Suprapubic skin (tissue), 4 donors: ENCODE measurements at regions not wholly inside any gene's neighbourhood (a gene's known extent, or its start where the extent isn't known, plus 50 kb on each side); places are given as distances from the start of the nearest gene placed in this dataset.
A peak's percentile ranks its signal among the peaks of the same experiment; 100 is the strongest.

Source experiments
- DNase-seq, 2 donors: peaks; one replicate each; pipeline ENCODE4 v3.0.0-alpha.2; 2019; ENCODE audit warnings: low spot score in 2 of 2
- H3K27ac ChIP-seq: fragments of 200-600 bp; sonication (generic); one replicate; pipeline ENCODE4 v1.5.1; 2019
- H3K27me3 ChIP-seq: fragments of 200-600 bp; sonication (generic); one replicate; pipeline ENCODE4 v1.5.1; 2019
- H3K36me3 ChIP-seq: fragments of 200-600 bp; sonication (generic); one replicate; pipeline ENCODE4 v1.5.1; 2019
- H3K4me1 ChIP-seq: fragments of 200-600 bp; sonication (generic); one replicate; pipeline ENCODE4 v1.5.1; 2019
- H3K4me3 ChIP-seq: fragments of 200-600 bp; sonication (generic); one replicate; pipeline ENCODE4 v1.5.1; 2019; ENCODE audit warnings: mild to moderate bottlenecking
- H3K9me3 ChIP-seq: fragments of 200-600 bp; sonication (generic); one replicate; pipeline ENCODE4 v1.5.1; 2019
- CTCF ChIP-seq, 2 donors: fragments of 200-600 bp in 1 of 2; fragments of 450-650 bp in 1 of 2; sonication (generic) in 1 of 2; IDR thresholded peaks; one replicate each; pipeline ENCODE4 v1.5.1; 2016 to 2019; ENCODE audit warnings: antibody characterized with exemption in 2 of 2, mild to moderate bottlenecking in 1 of 2, moderate library complexity in 1 of 2
- EP300 ChIP-seq: sonication (generic); formaldehyde crosslinking; IDR thresholded peaks from one replicate; pipeline ENCODE4 v1.6.1; 2017; ENCODE audit warnings: antibody characterized with exemption
- POLR2A ChIP-seq, 2 donors: fragments of 450-650 bp; IDR thresholded peaks; one replicate each; pipeline ENCODE4 v1.6.1; 2017; ENCODE audit warnings: antibody characterized with exemption in 2 of 2, mild to moderate bottlenecking in 2 of 2, moderate library complexity in 2 of 2
- POLR2AphosphoS5 ChIP-seq, 3 donors: sonication (generic); formaldehyde crosslinking; IDR thresholded peaks; one replicate each; pipeline ENCODE4 v1.6.1; 2017; ENCODE audit warnings: antibody characterized with exemption in 3 of 3
- WGBS: methylation state at CpG from one replicate; pipeline ENCODE4 v1.1.5; 2018; 5-methylcytosine and 5-hydroxymethylcytosine counted together

- Histone ChIP-seq H3K4me1 (peaks cover 29% of the 10 kb centered on the region), H3K9me3 (no peaks in the 10 kb centered on the region), H3K36me3 (no peaks in the 10 kb centered on the region), H3K4me3 (no peak overlapping the region), H3K27ac (no peak overlapping the region), H3K27me3 (no peaks in the 10 kb centered on the region)
- TF ChIP-seq EP300 (no peak), POLR2AphosphoS5 (IDR thresholded peaks at IDR 0.05) (no peak), POLR2A (IDR thresholded peaks at IDR 0.05) (no peak), CTCF (IDR thresholded peaks at IDR 0.05) (no peak)
- DNase-seq = no peak
Measured at GRCh38 chr13:50690006-50690405, 153.5 kb downstream of the DLEU7 start.

DNA sequence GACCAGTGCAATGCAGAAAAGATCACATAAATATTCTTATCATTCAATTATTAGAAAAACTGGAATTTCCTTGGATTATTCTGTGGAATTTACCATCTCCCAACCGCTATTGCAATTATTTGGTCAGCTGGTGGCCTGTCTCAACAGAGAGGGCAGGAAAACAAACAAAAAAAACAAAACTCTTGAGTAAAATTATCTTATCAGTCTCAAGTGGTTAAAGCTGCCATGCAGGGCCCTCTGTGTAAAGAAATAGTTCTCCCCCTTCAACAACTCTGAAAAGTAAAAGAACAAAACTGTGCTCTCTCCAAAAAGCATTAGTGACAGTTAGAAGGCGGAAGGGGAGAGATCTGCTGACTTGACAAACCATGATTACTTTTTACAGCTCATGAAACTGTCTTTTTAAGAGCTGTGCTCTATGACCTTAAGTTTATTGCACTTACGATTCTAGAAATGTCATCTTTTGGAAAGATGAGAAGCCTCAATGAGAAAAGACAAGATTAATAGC, 152.3 kb downstream of the DLEU7 start:
- H3K27ac ChIP-seq = no peak overlapping the region
- H3K4me1 ChIP-seq = peaks cover 16% of the 10 kb centered on the region
- DNase-seq = no peak
- H3K27me3 ChIP-seq = no peaks in the 10 kb centered on the region
- 80% methylated on average over 3 of the region's 3 CpGs for WGBS
- TF ChIP-seq POLR2A (IDR thresholded peaks at IDR 0.05) (no peak), POLR2AphosphoS5 (IDR thresholded peaks at IDR 0.05) (no peak), CTCF (IDR thresholded peaks at IDR 0.05) (no peak), EP300 (no peak)
- H3K9me3 ChIP-seq = no peaks in the 10 kb centered on the region
- H3K4me3 ChIP-seq = no peak overlapping the region
- no peaks in the 10 kb centered on the region for H3K36me3 ChIP-seq

DNA sequence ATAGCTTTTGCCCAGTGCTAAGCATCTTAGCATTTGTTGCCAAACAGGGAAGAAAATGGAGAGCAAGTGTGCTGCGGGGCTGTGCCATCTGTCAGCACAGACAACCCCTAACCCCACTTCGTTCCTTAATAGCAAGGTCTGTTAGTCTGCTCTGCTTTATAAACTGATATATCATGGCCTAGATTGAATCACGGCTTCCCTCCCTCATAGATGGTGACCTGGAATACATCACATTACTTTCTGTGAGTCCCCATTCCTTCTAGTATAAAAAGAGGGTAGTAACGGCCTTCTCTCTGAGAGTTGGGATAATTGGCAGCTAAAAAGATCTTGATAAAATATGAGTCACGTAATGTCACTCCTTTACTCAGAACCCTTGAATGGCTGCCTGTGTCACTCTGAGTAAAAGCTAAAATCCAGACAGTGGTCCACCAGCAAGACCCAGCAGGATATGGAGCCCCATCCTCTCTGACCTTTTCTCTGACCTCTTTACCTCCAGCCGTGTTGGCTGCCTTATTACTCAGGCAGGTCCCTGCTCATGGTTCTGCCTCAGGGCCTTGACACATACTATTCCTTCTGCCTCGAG, 151.7 kb downstream of the DLEU7 start:
- Histone ChIP-seq H3K9me3 (no peaks in the 10 kb centered on the region), H3K27me3 (no peaks in the 10 kb centered on the region), H3K4me1 (peaks cover 13% of the 10 kb centered on the region), H3K4me3 (no peak overlapping the region), H3K36me3 (no peaks in the 10 kb centered on the region), H3K27ac (no peak overlapping the region)
- WGBS = 72% methylated on average over 7 of the region's 7 CpGs
- TF ChIP-seq POLR2AphosphoS5 (IDR thresholded peaks at IDR 0.05) (no peak), EP300 (no peak), POLR2A (IDR thresholded peaks at IDR 0.05) (no peak), CTCF (IDR thresholded peaks at IDR 0.05) (no peak)
- no peak for DNase-seq

DNA sequence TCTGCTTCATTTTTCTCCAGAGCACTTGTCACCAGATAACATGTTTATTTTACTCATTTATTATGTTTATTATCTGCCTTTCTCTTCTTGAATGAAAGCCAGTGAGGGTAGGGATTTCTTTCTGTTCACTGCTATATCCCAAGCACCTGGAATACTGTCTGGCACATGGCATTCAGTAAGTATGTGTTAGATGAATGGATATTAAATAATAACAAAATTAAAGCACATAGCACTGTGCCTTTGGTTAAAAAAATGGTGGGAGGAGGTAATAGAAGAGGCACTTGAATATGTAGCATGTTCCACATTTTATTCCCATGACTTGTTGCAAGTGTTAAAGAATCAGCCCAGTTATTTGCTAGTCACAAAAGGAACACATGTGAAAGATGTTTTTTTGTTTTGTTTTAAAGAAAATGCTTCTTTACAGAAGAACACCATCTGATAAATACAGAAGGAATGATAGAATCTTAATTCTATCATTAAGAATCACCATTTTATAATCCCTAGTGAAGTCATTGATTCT, 151.0 kb downstream of the DLEU7 start:
- Histone ChIP-seq H3K9me3 (no peaks in the 10 kb centered on the region), H3K27ac (no peak overlapping the region), H3K4me3 (no peak overlapping the region), H3K27me3 (no peaks in the 10 kb centered on the region), H3K36me3 (no peaks in the 10 kb centered on the region), H3K4me1 (peaks cover 13% of the 10 kb centered on the region)
- no peak for DNase-seq
- TF ChIP-seq EP300 (no peak), POLR2A (IDR thresholded peaks at IDR 0.05) (no peak), CTCF (IDR thresholded peaks at IDR 0.05) (no peak), POLR2AphosphoS5 (IDR thresholded peaks at IDR 0.05) (no peak)

- H3K36me3 ChIP-seq = no peaks in the 10 kb centered on the region
- DNase-seq = no peak
- H3K9me3 ChIP-seq = no peaks in the 10 kb centered on the region
- 55% methylated on average over 2 of the region's 2 CpGs for WGBS
- peaks cover 13% of the 10 kb centered on the region for H3K4me1 ChIP-seq
- H3K27me3 ChIP-seq = no peaks in the 10 kb centered on the region
- TF ChIP-seq POLR2AphosphoS5 (IDR thresholded peaks at IDR 0.05) = no peak
- no peak for TF ChIP-seq CTCF (IDR thresholded peaks at IDR 0.05)
- TF ChIP-seq POLR2A (IDR thresholded peaks at IDR 0.05) = no peak
- no peak for TF ChIP-seq EP300
- no peak overlapping the region for H3K4me3 ChIP-seq
- peak overlapping the region; percentile 10 for H3K27ac ChIP-seq
Measured at GRCh38 chr13:50693727-50694126, 149.8 kb downstream of the DLEU7 start.
